ENCODE measurements at regions not wholly inside any gene's neighbourhood (a gene's known extent, or its start where the extent isn't known, plus 50 kb on each side); places are given as distances from the start of the nearest gene placed in this dataset.

- TF ChIP-seq CTCF (conservative IDR thresholded peaks at IDR 0.05 in 1 of 2, IDR thresholded peaks at IDR 0.05 in 1 of 2; ENCODE audit: low read depth in 1 of 2, low read length in 2 of 2) (peak in 1 of 2 donors; percentile 63), EZH2 (IDR thresholded peaks at IDR 0.05; ENCODE audit: low read length, missing control alignments) (no peak)
Observed at GRCh38 chr5:23332650-23333251, 174.7 kb upstream of the PRDM9 start.

Data from fibroblast of lung (primary cell).